ENCODE measurements at regions not wholly inside any gene's neighbourhood (a gene's known extent, or its start where the extent isn't known, plus 50 kb on each side); places are given as distances from the start of the nearest gene placed in this dataset.

DNA sequence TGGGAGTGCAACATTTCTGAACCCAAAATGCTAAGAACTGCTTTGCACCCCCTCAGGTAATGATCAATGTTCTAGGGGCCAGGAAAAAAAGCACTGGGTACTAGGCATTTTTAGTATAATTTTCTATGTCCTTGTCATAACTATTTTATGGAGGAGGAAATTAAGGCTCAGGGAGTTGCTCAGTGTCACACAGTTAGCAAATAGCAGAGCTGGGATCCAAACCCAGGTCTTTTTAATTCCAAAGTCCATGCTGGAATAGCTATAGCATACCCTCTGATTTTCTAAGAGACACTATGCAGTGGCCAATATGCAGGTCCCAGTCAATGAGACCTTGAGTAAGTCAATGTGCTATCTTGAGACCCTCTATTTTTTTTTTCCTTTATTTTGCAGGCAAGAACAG is 394.5 kb upstream of the USP24 start:
- TF ChIP-seq, protein P1, sequence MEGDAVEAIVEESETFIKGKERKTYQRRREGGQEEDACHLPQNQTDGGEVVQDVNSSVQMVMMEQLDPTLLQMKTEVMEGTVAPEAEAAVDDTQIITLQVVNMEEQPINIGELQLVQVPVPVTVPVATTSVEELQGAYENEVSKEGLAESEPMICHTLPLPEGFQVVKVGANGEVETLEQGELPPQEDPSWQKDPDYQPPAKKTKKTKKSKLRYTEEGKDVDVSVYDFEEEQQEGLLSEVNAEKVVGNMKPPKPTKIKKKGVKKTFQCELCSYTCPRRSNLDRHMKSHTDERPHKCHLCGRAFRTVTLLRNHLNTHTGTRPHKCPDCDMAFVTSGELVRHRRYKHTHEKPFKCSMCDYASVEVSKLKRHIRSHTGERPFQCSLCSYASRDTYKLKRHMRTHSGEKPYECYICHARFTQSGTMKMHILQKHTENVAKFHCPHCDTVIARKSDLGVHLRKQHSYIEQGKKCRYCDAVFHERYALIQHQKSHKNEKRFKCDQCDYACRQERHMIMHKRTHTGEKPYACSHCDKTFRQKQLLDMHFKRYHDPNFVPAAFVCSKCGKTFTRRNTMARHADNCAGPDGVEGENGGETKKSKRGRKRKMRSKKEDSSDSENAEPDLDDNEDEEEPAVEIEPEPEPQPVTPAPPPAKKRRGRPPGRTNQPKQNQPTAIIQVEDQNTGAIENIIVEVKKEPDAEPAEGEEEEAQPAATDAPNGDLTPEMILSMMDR (IDR thresholded peaks at IDR 0.05): no peak
- no peak for TF ChIP-seq POLR2A (IDR thresholded peaks at IDR 0.05)
